ENCODE measurements at regions not wholly inside any gene's neighbourhood (a gene's known extent, or its start where the extent isn't known, plus 50 kb on each side); places are given as distances from the start of the nearest gene placed in this dataset.

DNA sequence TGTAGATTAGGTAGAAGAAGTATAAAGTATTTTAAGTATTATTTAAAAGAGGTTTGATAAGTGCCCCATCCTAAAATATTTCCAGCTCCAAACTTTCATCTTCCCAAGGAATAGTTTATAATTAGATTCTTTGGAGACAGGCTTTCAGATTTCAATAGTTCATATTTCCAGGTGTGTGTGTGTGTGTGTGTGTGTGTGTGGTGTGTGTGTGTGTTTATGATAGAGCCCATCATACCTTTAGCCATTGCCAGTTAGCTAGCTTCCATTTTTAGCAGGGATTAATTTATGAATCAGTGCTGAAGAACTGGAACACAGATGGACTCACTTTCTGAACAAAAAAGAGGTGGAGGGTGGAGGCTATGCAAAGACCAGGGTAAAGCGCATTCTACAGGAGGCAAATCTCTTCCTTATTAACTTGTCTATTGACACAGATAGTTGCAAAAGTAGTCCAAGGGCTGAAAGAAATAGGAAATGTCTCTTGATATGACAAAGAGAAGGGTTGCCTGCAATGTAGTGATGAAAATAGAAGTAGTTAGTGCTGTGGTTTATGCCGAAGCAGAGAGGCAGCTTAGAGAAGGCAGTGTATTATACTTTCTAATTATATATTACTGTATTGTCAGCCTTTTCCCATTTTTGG is 301.1 kb downstream of the MAN2A1 start:
- no peaks in the 10 kb centered on the region for H3K27me3 ChIP-seq (replicated peaks; ENCODE audit: insufficient read depth)
- H3K27ac ChIP-seq = no peak overlapping the region
- TF ChIP-seq POLR2AphosphoS5 (IDR thresholded peaks at IDR 0.05) (no peak), POLR2A (IDR thresholded peaks at IDR 0.05) (no peak)
- TF ChIP-seq, protein P1, sequence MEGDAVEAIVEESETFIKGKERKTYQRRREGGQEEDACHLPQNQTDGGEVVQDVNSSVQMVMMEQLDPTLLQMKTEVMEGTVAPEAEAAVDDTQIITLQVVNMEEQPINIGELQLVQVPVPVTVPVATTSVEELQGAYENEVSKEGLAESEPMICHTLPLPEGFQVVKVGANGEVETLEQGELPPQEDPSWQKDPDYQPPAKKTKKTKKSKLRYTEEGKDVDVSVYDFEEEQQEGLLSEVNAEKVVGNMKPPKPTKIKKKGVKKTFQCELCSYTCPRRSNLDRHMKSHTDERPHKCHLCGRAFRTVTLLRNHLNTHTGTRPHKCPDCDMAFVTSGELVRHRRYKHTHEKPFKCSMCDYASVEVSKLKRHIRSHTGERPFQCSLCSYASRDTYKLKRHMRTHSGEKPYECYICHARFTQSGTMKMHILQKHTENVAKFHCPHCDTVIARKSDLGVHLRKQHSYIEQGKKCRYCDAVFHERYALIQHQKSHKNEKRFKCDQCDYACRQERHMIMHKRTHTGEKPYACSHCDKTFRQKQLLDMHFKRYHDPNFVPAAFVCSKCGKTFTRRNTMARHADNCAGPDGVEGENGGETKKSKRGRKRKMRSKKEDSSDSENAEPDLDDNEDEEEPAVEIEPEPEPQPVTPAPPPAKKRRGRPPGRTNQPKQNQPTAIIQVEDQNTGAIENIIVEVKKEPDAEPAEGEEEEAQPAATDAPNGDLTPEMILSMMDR (IDR thresholded peaks at IDR 0.05) = no peak
- no peaks in the 10 kb centered on the region for H3K9me3 ChIP-seq
- no peaks in the 10 kb centered on the region for H3K36me3 ChIP-seq
- DNase-seq (ENCODE audit: low spot score) = no peak
- no peak overlapping the region for H3K4me3 ChIP-seq
- 89% methylated on average over 2 of the region's 2 CpGs for WGBS
- H3K4me1 ChIP-seq (replicated peaks) = no peaks in the 10 kb centered on the region
- intact Hi-C loops (cut with DNase I) = no loop called here

DNA sequence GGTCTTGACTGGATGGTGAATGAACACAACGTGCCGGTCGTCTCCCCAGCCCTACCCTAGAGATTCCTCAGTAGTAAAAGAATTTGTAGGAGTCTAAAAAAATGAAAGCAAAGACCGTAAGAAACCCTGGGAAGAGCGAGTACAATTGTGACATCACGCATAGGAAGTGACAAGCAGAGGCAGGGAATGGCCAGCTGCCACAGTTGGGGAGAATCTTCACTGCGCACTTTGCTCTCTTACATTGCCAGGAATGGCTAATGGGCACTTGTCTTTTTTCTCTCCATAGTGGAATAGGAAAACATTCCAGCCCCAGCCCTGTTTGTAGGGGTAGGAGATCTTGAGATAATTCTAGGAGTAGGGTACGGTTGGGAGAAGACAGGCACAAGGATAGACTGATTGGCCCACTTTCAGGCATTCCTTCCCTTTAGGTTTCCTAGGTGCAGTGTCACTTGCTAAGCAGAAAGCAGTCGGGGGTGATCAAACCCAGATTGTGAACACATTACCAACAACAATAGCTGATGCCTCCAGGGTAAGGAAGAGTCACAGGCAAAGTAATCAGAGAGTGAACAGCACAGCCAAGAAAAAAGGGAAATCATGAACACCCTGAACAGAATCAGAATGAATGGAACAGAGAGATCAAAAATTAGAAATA is 302.7 kb downstream of the MAN2A1 start:
- no peaks in the 10 kb centered on the region for H3K9me3 ChIP-seq
- WGBS = 81% methylated on average over 9 of the region's 9 CpGs
- intact Hi-C loops (cut with DNase I) = no loop called here
- no peaks in the 10 kb centered on the region for H3K4me1 ChIP-seq (replicated peaks)
- DNase-seq (ENCODE audit: low spot score) = no peak
- no peak overlapping the region for H3K27ac ChIP-seq
- no peaks in the 10 kb centered on the region for H3K36me3 ChIP-seq
- no peak overlapping the region for H3K4me3 ChIP-seq
- H3K27me3 ChIP-seq (replicated peaks; ENCODE audit: insufficient read depth) = no peaks in the 10 kb centered on the region
- TF ChIP-seq POLR2AphosphoS5 (IDR thresholded peaks at IDR 0.05) (no peak), POLR2A (IDR thresholded peaks at IDR 0.05) (no peak)
- TF ChIP-seq, protein P1 (IDR thresholded peaks at IDR 0.05) = no peak

DNA sequence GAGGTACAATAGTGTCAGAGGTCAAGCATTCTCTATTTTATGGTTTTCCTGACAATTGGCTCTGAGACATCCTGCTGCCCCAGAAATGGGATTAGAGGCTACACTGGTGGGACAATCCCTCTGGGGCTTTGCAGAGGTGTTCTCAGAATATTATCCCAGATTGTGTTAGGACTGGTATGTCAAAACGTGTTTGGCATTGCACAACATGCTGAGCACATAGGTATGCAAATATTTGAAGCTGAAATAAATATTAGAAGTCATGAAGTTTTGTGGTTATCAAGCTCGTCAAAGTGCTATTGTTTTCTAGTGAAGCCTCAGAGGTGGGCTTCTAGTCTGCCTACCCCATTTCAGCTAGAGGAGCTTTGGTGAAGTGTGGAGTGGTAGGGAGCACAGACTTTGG is 304.4 kb downstream of the MAN2A1 start:
- intact Hi-C loops (cut with DNase I) = no loop called here
- Histone ChIP-seq H3K36me3 (no peaks in the 10 kb centered on the region), H3K27me3 (replicated peaks; ENCODE audit: insufficient read depth) (no peaks in the 10 kb centered on the region), H3K4me3 (no peak overlapping the region), H3K27ac (no peak overlapping the region), H3K4me1 (replicated peaks) (no peaks in the 10 kb centered on the region), H3K9me3 (no peaks in the 10 kb centered on the region)
- DNase-seq (ENCODE audit: low spot score) = no peak
- WGBS = 75% methylated on average over 2 of the region's 2 CpGs
- TF ChIP-seq, protein P1 (IDR thresholded peaks at IDR 0.05) = no peak
- TF ChIP-seq POLR2AphosphoS5 (IDR thresholded peaks at IDR 0.05) = no peak
- TF ChIP-seq POLR2A (IDR thresholded peaks at IDR 0.05) = no peak

DNA sequence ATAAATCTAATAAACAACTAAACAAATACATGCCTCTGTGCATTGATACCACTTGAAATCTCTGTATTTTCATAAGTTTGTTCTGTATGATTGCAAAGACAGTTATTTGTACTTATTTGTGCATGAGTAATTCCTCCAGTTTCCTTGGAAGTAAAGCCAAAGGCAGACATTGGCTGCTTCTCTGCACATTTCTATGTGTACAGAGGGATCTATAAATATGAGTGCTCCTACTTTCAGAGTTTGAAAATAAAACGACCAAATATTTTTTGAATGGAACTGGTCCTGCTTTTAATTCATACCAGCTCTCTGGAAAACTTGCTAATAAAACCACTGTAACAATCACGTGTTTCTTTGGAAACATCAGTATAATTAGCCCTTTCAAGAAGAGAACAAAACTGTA is 306.5 kb downstream of the MAN2A1 start:
- TF ChIP-seq POLR2A (IDR thresholded peaks at IDR 0.05) (no peak), POLR2AphosphoS5 (IDR thresholded peaks at IDR 0.05) (no peak)
- TF ChIP-seq, protein P1 (IDR thresholded peaks at IDR 0.05) = no peak
- intact Hi-C loops (cut with DNase I) = no loop called here
- Histone ChIP-seq H3K36me3 (no peaks in the 10 kb centered on the region), H3K4me1 (replicated peaks) (no peaks in the 10 kb centered on the region), H3K27ac (no peak overlapping the region), H3K9me3 (no peaks in the 10 kb centered on the region), H3K4me3 (no peak overlapping the region), H3K27me3 (replicated peaks; ENCODE audit: insufficient read depth) (no peaks in the 10 kb centered on the region)
- WGBS = 7% methylated on average over 2 of the region's 2 CpGs
- no peak for DNase-seq (ENCODE audit: low spot score)

DNA sequence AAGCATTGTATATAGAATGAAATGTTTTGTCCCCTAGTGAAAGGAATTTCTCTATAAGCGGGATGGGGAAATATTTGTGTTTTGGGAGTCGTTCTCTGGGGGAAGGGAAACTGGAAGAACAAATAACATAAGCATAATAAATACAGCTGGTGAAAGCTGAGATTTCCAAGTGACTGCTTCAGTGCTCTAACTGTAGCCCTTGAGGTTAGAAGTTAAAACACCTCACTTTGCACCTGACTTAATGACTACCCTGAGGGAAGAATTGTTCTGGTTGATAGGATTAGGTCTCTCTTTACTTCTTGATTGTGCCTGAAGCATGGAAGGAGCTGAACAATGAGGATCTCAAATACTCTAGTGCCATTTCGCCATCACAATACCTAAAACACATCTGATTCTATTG is 307.4 kb downstream of the MAN2A1 start:
- Histone ChIP-seq H3K27ac (no peak overlapping the region), H3K4me3 (no peak overlapping the region), H3K36me3 (no peaks in the 10 kb centered on the region), H3K9me3 (no peaks in the 10 kb centered on the region), H3K27me3 (replicated peaks; ENCODE audit: insufficient read depth) (no peaks in the 10 kb centered on the region), H3K4me1 (replicated peaks) (no peaks in the 10 kb centered on the region)
- intact Hi-C loops (cut with DNase I) = no loop called here
- WGBS = 60% methylated on average over 3 of the region's 3 CpGs
- no peak for DNase-seq (ENCODE audit: low spot score)
- TF ChIP-seq POLR2A (IDR thresholded peaks at IDR 0.05) = no peak
- TF ChIP-seq POLR2AphosphoS5 (IDR thresholded peaks at IDR 0.05) = no peak
- TF ChIP-seq, protein P1 (IDR thresholded peaks at IDR 0.05) = no peak
